D721Med (cell line): ENCODE measurements at regions not wholly inside any gene's neighbourhood (a gene's known extent, or its start where the extent isn't known, plus 50 kb on each side); places are given as distances from the start of the nearest gene placed in this dataset.
A peak's percentile ranks its signal among the peaks of the same experiment; 100 is the strongest.

Source experiments
- DNase-seq: peaks from one replicate; pipeline ENCODE4 v3.0.0; 2011; ENCODE audit warnings: low spot score; ENCODE audit not compliant: insufficient read length
- FAIRE-seq: peaks from 2 replicates; lab custom pipeline; 2011; peaks lifted over from hg19 to GRCh38; lab: Jason Lieb, UNC
- TF ChIP-seq, protein P1 (sequence below): IDR thresholded peaks from 2 replicates; pipeline ENCODE4 v1.5.1; 2012; ENCODE audit warnings: mild to moderate bottlenecking, control low read depth; ENCODE audit not compliant: insufficient read depth; ENCODE audit errors: missing control alignments

- FAIRE-seq (no peak), DNase-seq (no peak)
- TF ChIP-seq, protein P1, sequence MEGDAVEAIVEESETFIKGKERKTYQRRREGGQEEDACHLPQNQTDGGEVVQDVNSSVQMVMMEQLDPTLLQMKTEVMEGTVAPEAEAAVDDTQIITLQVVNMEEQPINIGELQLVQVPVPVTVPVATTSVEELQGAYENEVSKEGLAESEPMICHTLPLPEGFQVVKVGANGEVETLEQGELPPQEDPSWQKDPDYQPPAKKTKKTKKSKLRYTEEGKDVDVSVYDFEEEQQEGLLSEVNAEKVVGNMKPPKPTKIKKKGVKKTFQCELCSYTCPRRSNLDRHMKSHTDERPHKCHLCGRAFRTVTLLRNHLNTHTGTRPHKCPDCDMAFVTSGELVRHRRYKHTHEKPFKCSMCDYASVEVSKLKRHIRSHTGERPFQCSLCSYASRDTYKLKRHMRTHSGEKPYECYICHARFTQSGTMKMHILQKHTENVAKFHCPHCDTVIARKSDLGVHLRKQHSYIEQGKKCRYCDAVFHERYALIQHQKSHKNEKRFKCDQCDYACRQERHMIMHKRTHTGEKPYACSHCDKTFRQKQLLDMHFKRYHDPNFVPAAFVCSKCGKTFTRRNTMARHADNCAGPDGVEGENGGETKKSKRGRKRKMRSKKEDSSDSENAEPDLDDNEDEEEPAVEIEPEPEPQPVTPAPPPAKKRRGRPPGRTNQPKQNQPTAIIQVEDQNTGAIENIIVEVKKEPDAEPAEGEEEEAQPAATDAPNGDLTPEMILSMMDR: no peak
Observed at GRCh38 chr18:56121669-56122068, 516.7 kb downstream of the TXNL1 start.

GRCh38 chr18:56120782-56121181 lies 517.6 kb downstream of the TXNL1 start:
- FAIRE-seq: no peak
- TF ChIP-seq, protein P1: no peak
- DNase-seq: no peak

GRCh38 chr18:56119681-56120080 lies 518.7 kb downstream of the TXNL1 start:
- TF ChIP-seq, protein P1: no peak
- FAIRE-seq (no peak), DNase-seq (no peak)

DNA sequence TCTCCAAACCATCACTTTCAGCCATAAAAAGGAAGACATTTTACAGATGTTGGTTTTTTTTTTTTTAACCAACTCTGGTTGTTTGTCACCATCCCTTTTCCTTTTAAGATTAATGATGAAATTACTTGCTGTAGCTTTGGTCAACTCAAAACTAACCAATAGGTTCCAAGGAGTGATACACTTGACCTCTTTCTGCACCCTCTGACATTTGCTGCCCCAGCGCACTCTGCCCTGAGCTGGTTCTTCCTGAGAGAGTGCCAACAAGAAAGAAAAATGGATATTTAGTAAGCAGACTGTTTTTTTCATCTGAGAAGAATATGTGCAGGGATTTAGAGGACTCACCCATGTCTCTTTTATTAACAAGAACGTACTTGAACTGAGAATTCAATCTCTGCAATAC lies 520.0 kb downstream of the TXNL1 start:
- FAIRE-seq: no peak
- no peak for DNase-seq
- TF ChIP-seq, protein P1: no peak

DNA sequence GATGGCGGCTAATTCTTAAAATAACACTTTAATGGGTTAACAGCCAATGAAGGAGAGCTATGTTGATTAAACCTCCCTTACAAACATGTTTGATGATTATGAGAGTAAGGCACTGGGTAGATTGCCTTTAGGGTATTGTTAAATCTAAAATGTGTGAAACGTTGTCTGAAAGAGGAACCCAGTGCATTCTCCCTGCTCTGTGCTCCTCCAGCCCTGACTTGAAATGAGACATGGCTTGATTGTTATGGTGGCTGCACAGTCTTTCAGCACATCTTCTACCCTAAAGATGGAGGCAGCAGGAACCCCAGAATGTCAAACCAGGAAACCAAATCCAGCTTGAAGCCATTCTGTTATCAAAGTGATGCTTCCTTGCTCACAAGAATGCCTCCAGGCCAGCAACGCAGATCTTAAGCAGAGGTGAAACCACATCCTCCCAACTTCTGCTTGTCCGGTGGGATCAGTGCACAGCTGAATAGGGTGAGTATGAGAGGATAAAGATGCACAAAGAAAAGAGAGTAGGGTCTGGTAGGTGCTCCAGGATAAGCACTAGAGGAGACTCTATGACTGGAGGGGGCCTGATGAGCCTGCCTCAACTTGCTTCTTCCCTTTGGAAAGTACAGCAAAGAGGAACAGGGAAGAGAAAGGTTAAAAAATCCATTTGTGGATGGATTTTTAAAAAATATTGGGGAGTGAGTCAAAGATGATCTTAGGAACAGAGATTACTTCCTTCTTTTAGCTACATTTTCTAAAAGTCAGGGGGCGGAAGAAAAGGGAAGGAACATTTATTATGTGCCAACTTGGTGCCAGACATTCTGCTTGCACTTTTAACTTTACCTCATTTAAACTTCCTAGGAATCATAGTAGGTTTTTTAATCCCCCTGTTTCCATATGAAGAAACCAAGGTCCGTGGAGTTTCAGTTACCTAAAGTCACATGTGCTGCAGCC lies 523.0 kb downstream of the TXNL1 start:
- FAIRE-seq (peak; percentile 92), DNase-seq (no peak)
- TF ChIP-seq, protein P1: no peak

DNA sequence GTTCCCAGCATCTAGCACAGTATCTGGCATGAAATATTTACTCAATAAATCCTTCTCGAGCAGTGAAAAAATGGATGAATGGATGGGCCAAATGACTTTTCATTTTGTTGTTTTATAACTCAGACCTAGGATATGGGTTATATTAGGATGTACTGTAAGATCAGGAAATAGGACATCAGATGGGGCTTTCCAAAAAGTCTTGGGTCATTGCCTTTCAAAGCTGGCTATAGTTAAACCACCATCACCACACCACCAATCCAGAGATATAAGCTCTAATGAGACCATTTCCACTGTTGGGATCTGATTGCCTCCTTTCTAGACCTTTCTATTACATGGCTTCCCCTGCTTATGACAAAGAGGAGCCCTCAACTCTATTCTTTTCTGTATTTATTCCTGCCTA lies 525.0 kb upstream of the TCF4 start:
- peak; percentile 97 for FAIRE-seq
- TF ChIP-seq, protein P1: no peak

More for the DNA sequence above, 525.0 kb upstream of the TCF4 start:
- DNase-seq: no peak
